ENCODE measurements at regions not wholly inside any gene's neighbourhood (a gene's known extent, or its start where the extent isn't known, plus 50 kb on each side); places are given as distances from the start of the nearest gene placed in this dataset.

- in situ Hi-C loops (cut with MboI; ENCODE audit: low sequenced_read_pairs, unreplicated experiment) = no loop called here
- no peak for DNase-seq (ENCODE audit: low spot score)
- TF ChIP-seq CTCF (IDR thresholded peaks at IDR 0.05; ENCODE audit: borderline replicate concordance, control extremely low read depth, extremely low read depth, insufficient read depth, missing control alignments) = no peak
Observed at GRCh38 chr9:99393993-99394392, 171.9 kb downstream of the SEC61B start.

- no peak for DNase-seq (ENCODE audit: low spot score)
- in situ Hi-C loops (cut with MboI; ENCODE audit: low sequenced_read_pairs, unreplicated experiment) = no loop called here
- TF ChIP-seq CTCF (IDR thresholded peaks at IDR 0.05; ENCODE audit: borderline replicate concordance, control extremely low read depth, extremely low read depth, insufficient read depth, missing control alignments) = no peak
Observed at GRCh38 chr9:99398241-99398640, 176.2 kb downstream of the SEC61B start.

GRCh38 chr9:99399474-99399873 is 177.4 kb downstream of the SEC61B start:
- DNase-seq (ENCODE audit: low spot score) = no peak
- in situ Hi-C loops (cut with MboI; ENCODE audit: low sequenced_read_pairs, unreplicated experiment) = no loop called here
- TF ChIP-seq CTCF (IDR thresholded peaks at IDR 0.05; ENCODE audit: borderline replicate concordance, control extremely low read depth, extremely low read depth, insufficient read depth, missing control alignments) = no peak

- in situ Hi-C loops (cut with MboI; ENCODE audit: low sequenced_read_pairs, unreplicated experiment) = no loop called here
- no peak for TF ChIP-seq CTCF (IDR thresholded peaks at IDR 0.05; ENCODE audit: borderline replicate concordance, control extremely low read depth, extremely low read depth, insufficient read depth, missing control alignments)
- no peak for DNase-seq (ENCODE audit: low spot score)
Observed at GRCh38 chr9:99400184-99400731, 178.2 kb downstream of the SEC61B start.

GRCh38 chr9:99401680-99402504 is 179.8 kb downstream of the SEC61B start:
- no peak for TF ChIP-seq CTCF (IDR thresholded peaks at IDR 0.05; ENCODE audit: borderline replicate concordance, control extremely low read depth, extremely low read depth, insufficient read depth, missing control alignments)
- no peak for DNase-seq (ENCODE audit: low spot score)
- in situ Hi-C loops (cut with MboI; ENCODE audit: low sequenced_read_pairs, unreplicated experiment) = no loop called here

DNA sequence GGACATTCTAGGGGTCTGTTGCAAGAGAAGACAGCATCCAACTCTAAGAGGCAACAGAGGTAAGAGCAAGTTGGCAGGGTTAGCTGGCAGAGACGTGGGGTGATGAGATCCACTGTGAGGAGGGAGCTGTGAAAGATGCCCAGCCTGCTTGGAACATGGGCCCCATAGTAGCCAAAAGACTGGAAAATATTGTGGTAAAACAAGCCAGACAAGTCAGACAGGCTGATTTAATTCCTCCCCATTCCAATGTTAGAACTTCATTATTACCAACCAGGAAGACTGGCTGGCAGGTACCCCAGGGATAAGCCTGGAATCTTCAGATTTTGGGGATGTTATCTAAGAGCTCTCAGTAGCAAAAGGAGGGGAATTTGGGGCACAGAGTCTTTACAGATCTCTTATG is 181.3 kb downstream of the SEC61B start:
- in situ Hi-C loops (cut with MboI; ENCODE audit: low sequenced_read_pairs, unreplicated experiment) = no loop called here
- DNase-seq (ENCODE audit: low spot score) = no peak
- no peak for TF ChIP-seq CTCF (IDR thresholded peaks at IDR 0.05; ENCODE audit: borderline replicate concordance, control extremely low read depth, extremely low read depth, insufficient read depth, missing control alignments)

Data from GM13976 (cell line).